GM19351 (cell line): ENCODE measurements at regions not wholly inside any gene's neighbourhood (a gene's known extent, or its start where the extent isn't known, plus 50 kb on each side); places are given as distances from the start of the nearest gene placed in this dataset.

Experiments
- ATAC-seq: cut with Tn5 transposase; IDR thresholded peaks from one replicate; pipeline ENCODE4 v1.9.1; 2021; ENCODE audit warnings: mild to moderate bottlenecking, moderate library complexity; ENCODE audit not compliant: unreplicated experiment

- ATAC-seq: no peak
Measured at GRCh38 chr21:16708101-16708835, 804.6 kb upstream of the CXADR start.

GRCh38 chr21:16709866-16710550, 802.8 kb upstream of the CXADR start:
- ATAC-seq: no peak

GRCh38 chr21:16711757-16712156, 801.1 kb upstream of the CXADR start:
- no peak for ATAC-seq

GRCh38 chr21:16713331-16714117, 799.3 kb upstream of the CXADR start:
- no peak for ATAC-seq

- ATAC-seq: no peak
Measured at GRCh38 chr21:16740511-16740910, 772.3 kb upstream of the CXADR start.

- ATAC-seq: no peak
Measured at GRCh38 chr21:16741141-16741665, 771.6 kb upstream of the CXADR start.

GRCh38 chr21:16742131-16742641, 770.7 kb upstream of the CXADR start:
- ATAC-seq: no peak

- no peak for ATAC-seq
Measured at GRCh38 chr21:16742741-16743140, 770.1 kb upstream of the CXADR start.

- no peak for ATAC-seq
Measured at GRCh38 chr21:16743317-16743716, 769.5 kb upstream of the CXADR start.

GRCh38 chr21:16750926-16751325, 761.9 kb upstream of the CXADR start:
- ATAC-seq: no peak

- no peak for ATAC-seq
Measured at GRCh38 chr21:16751695-16752474, 761.0 kb upstream of the CXADR start.

GRCh38 chr21:16752475-16752857, 760.4 kb upstream of the CXADR start:
- no peak for ATAC-seq

GRCh38 chr21:16755061-16755460, 757.8 kb upstream of the CXADR start:
- ATAC-seq: no peak

GRCh38 chr21:16767201-16767600, 745.6 kb upstream of the CXADR start:
- no peak for ATAC-seq

GRCh38 chr21:16768096-16768495, 744.7 kb upstream of the CXADR start:
- no peak for ATAC-seq

- ATAC-seq: no peak
Measured at GRCh38 chr21:16770266-16770665, 742.6 kb upstream of the CXADR start.

- ATAC-seq: no peak
Measured at GRCh38 chr21:16773206-16773605, 739.6 kb upstream of the CXADR start.

- no peak for ATAC-seq
Measured at GRCh38 chr21:16775076-16775475, 737.8 kb upstream of the CXADR start.

- ATAC-seq: no peak
Measured at GRCh38 chr21:16777041-16777720, 735.7 kb upstream of the CXADR start.

GRCh38 chr21:16788584-16788983, 724.3 kb upstream of the CXADR start:
- ATAC-seq: no peak
